HCT116 (cell line): ENCODE measurements at regions not wholly inside any gene's neighbourhood (a gene's known extent, or its start where the extent isn't known, plus 50 kb on each side); places are given as distances from the start of the nearest gene placed in this dataset.

Source experiments
- ATAC-seq: fragments of 200-7000 bp; cut with Tn5 transposase; 2 replicates; pipeline ENCODE4 v1.9.1; 2020; ENCODE audit warnings: mild to moderate bottlenecking, moderate library complexity
- BruUV-seq: library from RNA; stranded (reverse); fragments of 400-500 nt; replicated peaks from 2 replicates; lab custom pipeline; 2021; lab: Mats Ljungman, UMichigan
- CTCF ChIA-PET: fragments of 300-600 bp; sonication (Branson Sonifier 250); formaldehyde crosslinking; loops from one replicate; lab custom pipeline; 2021; ENCODE audit warnings: antibody characterized with exemption; lab: Charles Lee
- POLR2A ChIA-PET: fragments of 300-600, 350-600 bp; sonication (Branson Sonifier 250); formaldehyde crosslinking; loops from one replicate; lab custom pipeline; 2021; ENCODE audit warnings: antibody characterized with exemption; lab: Charles Lee
- RAD21 ChIA-PET, 2 experiments: fragments of 300-600 bp; sonication (Branson Sonifier 250); formaldehyde crosslinking; loops; one replicate each; lab custom pipeline; 2023; ENCODE audit warnings: low total read pairs in 2 of 2; ENCODE audit not compliant: uncharacterized antibody in 2 of 2, unreplicated experiment in 2 of 2, low non-redundant PET in 1 of 2; lab: Charles Lee
- DNase-seq: peaks from one replicate; pipeline ENCODE4 v3.0.0-alpha.2; 2010; ENCODE audit warnings: low read depth, low spot score
- H2AFZ ChIP-seq: fragments of 200-600 bp; shearing (Covaris generic), sonication (generic); 2 replicates; pipeline ENCODE4 v1.6.1; 2017; ENCODE audit warnings: low read depth, mixed run types, mixed read lengths, antibody characterized with exemption, low read length; ENCODE audit not compliant: poor library complexity, severe bottlenecking
- H3K27ac ChIP-seq: 2 replicates; pipeline ENCODE4 v1.5.1; 2012; ENCODE audit warnings: low read depth, low read length
- H3K27me3 ChIP-seq: fragments of 200-600 bp; sonication (generic); 2 replicates; pipeline ENCODE4 v1.6.1; 2016; ENCODE audit warnings: mixed run types, low read length, mixed read lengths; ENCODE audit not compliant: insufficient read depth
- H3K36me3 ChIP-seq, 2 experiments: fragments of 200-500 bp in 1 of 2; fragments of 200-600 bp in 1 of 2; sonication (Bioruptor generic) in 1 of 2; sonication (generic) in 1 of 2; 2 replicates each; pipeline versions ENCODE4 v1.5.1 to v1.6.1; 2014 to 2016; ENCODE audit warnings: low read length in 2 of 2, inconsistent platforms in 1 of 2, mixed read lengths in 1 of 2, mixed run types in 1 of 2; ENCODE audit not compliant: insufficient read depth in 2 of 2, control insufficient read depth in 1 of 2
- H3K4me1 ChIP-seq, 2 experiments: fragments of 200-600 bp in 1 of 2; sonication (generic) in 1 of 2; 2 replicates each; pipeline versions ENCODE4 v1.5.1 to v1.6.1; 2012 to 2017; ENCODE audit warnings: low read length in 2 of 2, inconsistent platforms in 1 of 2, mild to moderate bottlenecking in 1 of 2, mixed read lengths in 1 of 2, mixed run types in 1 of 2, moderate library complexity in 1 of 2; ENCODE audit not compliant: insufficient read depth in 2 of 2, control insufficient read depth in 1 of 2
- H3K4me2 ChIP-seq: fragments of 200-600 bp; sonication (generic); 2 replicates; pipeline ENCODE4 v1.6.1; 2017; ENCODE audit warnings: mixed run types, low read length, mixed read lengths
- H3K4me3 ChIP-seq, 2 experiments: fragments of 200-600 bp in 1 of 2; sonication (generic) in 1 of 2; replicated peaks in 1 of 2; 2 replicates each; pipeline ENCODE4 v1.5.1; 2011 to 2016; ENCODE audit warnings: low read length in 2 of 2, control low read depth in 1 of 2, low read depth in 1 of 2, mild to moderate bottlenecking in 1 of 2, mixed read lengths in 1 of 2, mixed run types in 1 of 2
- H3K79me2 ChIP-seq: fragments of 200-600 bp; sonication (generic); 2 replicates; pipeline ENCODE4 v1.6.1; 2017; ENCODE audit warnings: mild to moderate bottlenecking, mixed run types, low read length, moderate library complexity, mixed read lengths; ENCODE audit not compliant: insufficient read depth
- H3K9ac ChIP-seq: fragments of 200-600 bp; sonication (generic); 2 replicates; pipeline ENCODE4 v1.6.1; 2016; ENCODE audit warnings: low read length, mixed read lengths
- H3K9me2 ChIP-seq: fragments of 200-600 bp; sonication (generic), shearing (Covaris generic); 2 replicates; pipeline ENCODE4 v1.6.1; 2017; ENCODE audit warnings: mixed run types, mild to moderate bottlenecking, moderate library complexity; ENCODE audit not compliant: insufficient read depth
- H3K9me3 ChIP-seq, 2 experiments: fragments of 200-500 bp in 1 of 2; fragments of 200-600 bp in 1 of 2; sonication (Bioruptor generic) in 1 of 2; sonication (generic) in 1 of 2; 2 replicates each; pipeline ENCODE4 v1.6.1; 2014 to 2017; ENCODE audit warnings: low read length in 2 of 2, mixed read lengths in 2 of 2, inconsistent platforms in 1 of 2, low read depth in 1 of 2, mild to moderate bottlenecking in 1 of 2, mixed run types in 1 of 2, moderate library complexity in 1 of 2; ENCODE audit not compliant: control insufficient read depth in 1 of 2, insufficient read depth in 1 of 2
- H4K20me1 ChIP-seq: fragments of 200-600 bp; sonication (generic), shearing (Covaris generic); 2 replicates; pipeline ENCODE4 v1.6.1; 2017; ENCODE audit warnings: mixed run types, mild to moderate bottlenecking, moderate library complexity; ENCODE audit not compliant: insufficient read depth
- CBX3 ChIP-seq: IDR thresholded peaks from 2 replicates; pipeline ENCODE4 v1.6.1; 2012; ENCODE audit warnings: low read depth
- CEBPB ChIP-seq: IDR thresholded peaks from 2 replicates; pipeline ENCODE4 v1.6.1; 2012; ENCODE audit warnings: low read depth
- CTCF ChIP-seq, 3 experiments: fragments of 200-600 bp in 1 of 3; sonication (generic) in 1 of 3; IDR thresholded peaks in 2 of 3; conservative IDR thresholded peaks in 1 of 3; 2 replicates each; pipeline ENCODE4 v1.5.1; 2012 to 2017; ENCODE audit warnings: low read depth in 2 of 3, low read length in 2 of 3, antibody characterized with exemption in 1 of 3, borderline replicate concordance in 1 of 3, control low read depth in 1 of 3, mild to moderate bottlenecking in 1 of 3, mixed read lengths in 1 of 3, mixed run types in 1 of 3, moderate library complexity in 1 of 3; ENCODE audit not compliant: insufficient read depth in 1 of 3
- EZH2phosphoT487 ChIP-seq: fragments of 200-600 bp; IDR thresholded peaks from 2 replicates; pipeline ENCODE4 v1.6.1; 2018; ENCODE audit warnings: antibody characterized with exemption, borderline replicate concordance
- FOSL1 ChIP-seq: IDR thresholded peaks from 2 replicates; pipeline ENCODE4 v1.6.1; 2012; ENCODE audit warnings: low read depth
- JUND ChIP-seq: IDR thresholded peaks from 2 replicates; pipeline ENCODE4 v1.6.1; 2012
- MAX ChIP-seq: IDR thresholded peaks from 2 replicates; pipeline ENCODE4 v1.6.1; 2012
- POLR2AphosphoS5 ChIP-seq: IDR thresholded peaks from 2 replicates; pipeline ENCODE4 v1.6.1; 2011; ENCODE audit warnings: mild to moderate bottlenecking, low read depth, low read length, moderate library complexity
- REST ChIP-seq: IDR thresholded peaks from 2 replicates; pipeline ENCODE4 v1.6.1; 2012; ENCODE audit warnings: low read depth
- SIN3A ChIP-seq: IDR thresholded peaks from 2 replicates; pipeline ENCODE4 v1.6.1; 2012; ENCODE audit warnings: low read depth
- TCF7L2 ChIP-seq: IDR thresholded peaks from 2 replicates; pipeline ENCODE4 v1.7.0; 2011; ENCODE audit warnings: borderline replicate concordance, inconsistent platforms; ENCODE audit not compliant: insufficient read depth, insufficient read length; ENCODE audit errors: extremely low read depth
- ZBTB33 ChIP-seq: IDR thresholded peaks from 2 replicates; pipeline ENCODE4 v1.6.1; 2011; ENCODE audit warnings: mild to moderate bottlenecking, low read length, moderate library complexity; ENCODE audit not compliant: insufficient replicate concordance; ENCODE audit errors: extremely low read depth
- ZNF274 ChIP-seq: fragments of 200-500 bp; sonication (Bioruptor generic); IDR thresholded peaks from 2 replicates; pipeline ENCODE4 v1.6.1; 2014; ENCODE audit warnings: mild to moderate bottlenecking, low read depth, low read length, inconsistent platforms
- intact Hi-C: fragments of 100-400 bp; cut with micrococcal nuclease; formaldehyde crosslinking; loops from 2 replicates; pipeline ENCODE4 v1.10.0; 2022

- TF ChIP-seq CTCF (IDR thresholded peaks at IDR 0.05 in 2 of 3, conservative IDR thresholded peaks at IDR 0.05 in 1 of 3; ENCODE audit: borderline replicate concordance in 1 of 3, insufficient read depth in 1 of 3, low read depth in 2 of 3, low read length in 2 of 3) (no peak), JUND (no peak), CEBPB (no peak), TCF7L2 (no peak), MAX (no peak), REST (no peak)
These were observed 81.2 kb downstream of the PXDC1 start (continued) for GRCh38 chr6:3670356-3670755.

- intact Hi-C loops = no loop called here
- CTCF ChIA-PET = no interaction called here
- TF ChIP-seq ZBTB33 (no peak), POLR2AphosphoS5 (no peak), FOSL1 (no peak), TCF7L2 (no peak), CBX3 (no peak), REST (no peak), ZNF274 (no peak), SIN3A (no peak), CEBPB (no peak), EZH2phosphoT487 (no peak)
These were observed 81.6 kb downstream of the PXDC1 start for GRCh38 chr6:3669916-3670315.

More at GRCh38 chr6:3669916-3670315, 81.6 kb downstream of the PXDC1 start:
- DNase-seq (no peak), ATAC-seq (no peak)
- BruUV-seq = no TSS peak
- ChIA-PET RAD21 (no interaction called here), POLR2A (no interaction called here)
- no peaks in the 10 kb centered on the region for H4K20me1 ChIP-seq
- H3K4me2 ChIP-seq = no peak overlapping the region
- no peaks in the 10 kb centered on the region for H3K79me2 ChIP-seq
- no peaks in the 10 kb centered on the region for H3K27me3 ChIP-seq
- H3K4me3 ChIP-seq = no peak overlapping the region
- no peaks in the 10 kb centered on the region for H3K36me3 ChIP-seq
- H2AFZ ChIP-seq = no peak overlapping the region
- H3K9me3 ChIP-seq = peaks cover 5 to 8% of the 10 kb centered on the region in 2 experiments; a peak in 1 of 4 replicates
- H3K4me1 ChIP-seq = no peaks in the 10 kb centered on the region
- no peak overlapping the region for H3K27ac ChIP-seq
- H3K9me2 ChIP-seq = no peaks in the 10 kb centered on the region
- no peak overlapping the region for H3K9ac ChIP-seq
